Memory B cell (primary cell): ENCODE measurements at regions not wholly inside any gene's neighbourhood (a gene's known extent, or its start where the extent isn't known, plus 50 kb on each side); places are given as distances from the start of the nearest gene placed in this dataset.
"Not testable (repeated sequence)": the region's sequence is repeated elsewhere in the genome, so short reads cannot be mapped to it uniquely, and the experiment has no call there.

Experiments used
- ATAC-seq: fragments of 150-1000 bp; cut with Tn5 transposase; 2 replicates; pipeline ENCODE4 v1.10.0; 2021; ENCODE audit warnings: low read depth, mild to moderate bottlenecking, moderate library complexity
- DNase-seq, 2 donors: peaks; one replicate each; pipeline ENCODE4 v3.0.0; 2022; ENCODE audit warnings: low spot score in 2 of 2
- H3K27ac Mint-ChIP-seq: one replicate; pipeline ENCODE4 v1.8.0; 2022; ENCODE audit warnings: mild to moderate bottlenecking, moderate library complexity, mixed read lengths
- H3K27me3 Mint-ChIP-seq: one replicate; pipeline ENCODE4 v1.8.0; 2022; ENCODE audit warnings: mixed read lengths
- H3K36me3 Mint-ChIP-seq: one replicate; pipeline ENCODE4 v1.8.0; 2022; ENCODE audit warnings: mild to moderate bottlenecking, mixed read lengths
- H3K4me1 Mint-ChIP-seq: one replicate; pipeline ENCODE4 v1.8.0; 2022; ENCODE audit warnings: mixed read lengths
- H3K4me3 Mint-ChIP-seq: one replicate; pipeline ENCODE4 v1.8.0; 2022; ENCODE audit warnings: mild to moderate bottlenecking, moderate library complexity, mixed read lengths
- H3K9me3 Mint-ChIP-seq: one replicate; pipeline ENCODE4 v1.8.0; 2022; ENCODE audit warnings: mixed read lengths

- Mint-ChIP-seq H3K27ac (no peak overlapping the region), H3K9me3 (peaks cover 2% of the 10 kb centered on the region), H3K27me3 (peaks cover 13% of the 10 kb centered on the region), H3K36me3 (peaks cover 2% of the 10 kb centered on the region), H3K4me3 (no peak overlapping the region), H3K4me1 (no peaks in the 10 kb centered on the region)
- no peak for ATAC-seq
- DNase-seq: no peak
Measured at GRCh38 chr7:73918926-73919693, 58.2 kb downstream of the TMEM270 start.

- H3K36me3 Mint-ChIP-seq: peaks cover 2% of the 10 kb centered on the region
- DNase-seq: no peak
- no peak for ATAC-seq
- H3K27me3 Mint-ChIP-seq: peaks cover 13% of the 10 kb centered on the region
- H3K4me1 Mint-ChIP-seq: no peaks in the 10 kb centered on the region
- no peak overlapping the region for H3K27ac Mint-ChIP-seq
- peaks cover 2% of the 10 kb centered on the region for H3K9me3 Mint-ChIP-seq
- no peak overlapping the region for H3K4me3 Mint-ChIP-seq
Measured at GRCh38 chr7:73919694-73920375, 58.9 kb downstream of the TMEM270 start.

DNA sequence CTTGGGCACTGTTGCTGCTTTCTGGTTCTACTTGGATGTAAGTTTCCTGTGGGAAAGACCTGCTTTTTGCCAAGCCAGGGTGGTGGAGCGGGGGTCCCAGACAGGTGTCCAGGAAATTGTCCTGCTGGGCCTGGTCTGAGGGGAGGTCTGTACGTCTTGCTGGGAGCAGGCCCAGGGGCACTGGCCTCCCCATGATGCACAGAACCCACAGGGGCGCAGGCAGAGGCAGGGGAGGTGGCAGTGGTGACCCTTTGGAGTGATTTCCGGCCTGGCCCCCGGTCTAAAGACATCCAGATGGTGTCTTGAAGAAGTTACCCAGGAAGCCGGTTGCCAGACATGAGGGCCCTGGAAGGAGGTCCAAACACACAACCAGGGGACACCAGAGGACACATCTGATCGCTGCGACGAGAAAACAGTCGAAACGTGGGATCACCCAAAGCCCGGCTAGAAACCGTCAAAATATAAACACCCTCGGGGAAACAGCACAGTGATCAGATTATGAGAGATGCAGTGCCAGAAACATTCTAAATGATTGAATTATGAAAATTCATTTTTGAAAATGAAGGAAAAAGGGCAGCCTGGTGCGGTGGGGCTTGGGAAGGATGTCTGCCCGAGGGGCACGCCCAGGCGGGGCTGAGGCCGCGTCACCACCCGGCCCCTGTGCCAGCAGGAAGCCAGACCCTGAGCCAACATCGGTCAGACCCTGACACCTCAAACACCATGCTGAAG, 59.6 kb downstream of the TMEM270 start:
- no peaks in the 10 kb centered on the region for H3K36me3 Mint-ChIP-seq
- H3K4me3 Mint-ChIP-seq: no peak overlapping the region
- H3K27me3 Mint-ChIP-seq: peaks cover 11% of the 10 kb centered on the region
- no peaks in the 10 kb centered on the region for H3K4me1 Mint-ChIP-seq
- DNase-seq: no peak
- ATAC-seq: no peak
- no peak overlapping the region for H3K27ac Mint-ChIP-seq
- no peaks in the 10 kb centered on the region for H3K9me3 Mint-ChIP-seq

GRCh38 chr7:73921623-73922528, 60.9 kb downstream of the TMEM270 start:
- Mint-ChIP-seq H3K27me3 (peaks cover 6% of the 10 kb centered on the region), H3K36me3 (no peaks in the 10 kb centered on the region), H3K9me3 (no peaks in the 10 kb centered on the region), H3K4me1 (no peaks in the 10 kb centered on the region), H3K4me3 (no peak overlapping the region), H3K27ac (no peak overlapping the region)
- DNase-seq (no peak), ATAC-seq (no peak)

DNA sequence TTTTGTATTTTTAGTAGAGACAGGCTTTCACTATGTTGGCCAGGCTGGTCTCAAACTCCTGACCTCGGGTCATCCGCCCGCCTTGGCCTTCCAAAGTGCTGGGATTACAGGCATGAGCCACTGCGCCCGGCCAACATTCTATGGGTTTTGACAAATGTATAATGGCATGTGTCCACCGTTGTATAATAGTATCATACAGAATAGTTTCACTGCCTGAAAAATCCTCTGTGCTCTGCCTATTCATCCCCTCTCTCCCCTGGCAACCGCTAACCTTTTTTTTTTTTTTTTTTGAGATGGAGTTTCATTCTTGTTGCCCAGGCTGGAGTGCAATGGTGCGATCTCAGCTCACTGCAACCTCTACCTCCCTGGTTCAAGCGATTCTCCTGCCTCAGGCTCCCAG, 67.7 kb downstream of the TMEM270 start:
- not testable (repeated sequence) for H3K4me3 Mint-ChIP-seq, H3K36me3 Mint-ChIP-seq, H3K27ac Mint-ChIP-seq, ATAC-seq, H3K4me1 Mint-ChIP-seq, H3K27me3 Mint-ChIP-seq, H3K9me3 Mint-ChIP-seq, DNase-seq

- Mint-ChIP-seq H3K9me3 (no peaks in the 10 kb centered on the region), H3K4me1 (no peaks in the 10 kb centered on the region), H3K4me3 (no peak overlapping the region), H3K27ac (no peak overlapping the region), H3K27me3 (peaks cover 12% of the 10 kb centered on the region), H3K36me3 (peaks cover 2% of the 10 kb centered on the region)
- DNase-seq (no peak), ATAC-seq (no peak)
Measured at GRCh38 chr7:73931502-73931901, 70.5 kb downstream of the TMEM270 start.

DNA sequence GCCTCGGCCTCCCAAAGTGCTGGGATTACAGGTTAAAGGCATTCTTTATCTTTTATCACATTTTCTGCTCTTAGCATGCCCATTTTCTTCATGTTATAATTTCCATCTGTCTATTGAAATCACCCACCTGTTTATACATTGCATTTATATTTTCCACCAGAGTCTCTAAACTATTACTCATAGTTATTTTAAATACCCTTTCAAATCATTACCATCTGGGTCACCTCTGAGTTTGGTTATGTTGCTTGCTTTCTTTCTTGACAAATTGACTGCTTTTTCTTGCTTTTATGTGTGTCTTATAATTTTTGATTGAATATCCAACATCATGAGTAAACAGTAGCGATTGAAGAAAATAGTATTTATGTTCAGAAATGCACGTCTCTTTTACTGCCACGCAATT, 71.4 kb downstream of the TMEM270 start:
- H3K4me1 Mint-ChIP-seq: no peaks in the 10 kb centered on the region
- H3K4me3 Mint-ChIP-seq: no peak overlapping the region
- ATAC-seq (no peak), DNase-seq (no peak)
- H3K27me3 Mint-ChIP-seq: peaks cover 12% of the 10 kb centered on the region
- H3K9me3 Mint-ChIP-seq: no peaks in the 10 kb centered on the region
- H3K36me3 Mint-ChIP-seq: peaks cover 2% of the 10 kb centered on the region
- no peak overlapping the region for H3K27ac Mint-ChIP-seq

GRCh38 chr7:73933091-73933490, 72.1 kb downstream of the TMEM270 start:
- Mint-ChIP-seq H3K4me3 (no peak overlapping the region), H3K9me3 (no peaks in the 10 kb centered on the region), H3K27me3 (peaks cover 12% of the 10 kb centered on the region), H3K4me1 (no peaks in the 10 kb centered on the region), H3K27ac (no peak overlapping the region), H3K36me3 (peaks cover 2% of the 10 kb centered on the region)
- DNase-seq: no peak
- no peak for ATAC-seq

GRCh38 chr7:73936967-73937366, 76.0 kb downstream of the TMEM270 start:
- DNase-seq: no peak
- Mint-ChIP-seq H3K27me3 (peaks cover 9% of the 10 kb centered on the region), H3K4me1 (no peaks in the 10 kb centered on the region), H3K27ac (no peak overlapping the region), H3K36me3 (no peaks in the 10 kb centered on the region), H3K9me3 (peaks cover 7% of the 10 kb centered on the region), H3K4me3 (no peak overlapping the region)
- ATAC-seq: no peak

GRCh38 chr7:73937650-73938049, 76.7 kb downstream of the TMEM270 start:
- not testable (repeated sequence) for DNase-seq, H3K4me3 Mint-ChIP-seq, H3K4me1 Mint-ChIP-seq, H3K36me3 Mint-ChIP-seq, H3K27ac Mint-ChIP-seq, H3K27me3 Mint-ChIP-seq, ATAC-seq, H3K9me3 Mint-ChIP-seq

- ATAC-seq: no peak
- Mint-ChIP-seq H3K27me3 (peaks cover 7% of the 10 kb centered on the region), H3K4me3 (no peak overlapping the region), H3K9me3 (peaks cover 7% of the 10 kb centered on the region), H3K36me3 (no peaks in the 10 kb centered on the region), H3K4me1 (no peaks in the 10 kb centered on the region), H3K27ac (no peak overlapping the region)
- DNase-seq: no peak
Measured at GRCh38 chr7:73939528-73939927, 78.6 kb downstream of the TMEM270 start.

GRCh38 chr7:73940701-73941238, 79.8 kb downstream of the TMEM270 start:
- no peak overlapping the region for H3K27ac Mint-ChIP-seq
- H3K4me1 Mint-ChIP-seq: no peaks in the 10 kb centered on the region
- H3K9me3 Mint-ChIP-seq: peaks cover 10% of the 10 kb centered on the region
- ATAC-seq (no peak), DNase-seq (no peak)
- H3K27me3 Mint-ChIP-seq: peaks cover 2% of the 10 kb centered on the region
- H3K4me3 Mint-ChIP-seq: no peak overlapping the region
- no peaks in the 10 kb centered on the region for H3K36me3 Mint-ChIP-seq

DNA sequence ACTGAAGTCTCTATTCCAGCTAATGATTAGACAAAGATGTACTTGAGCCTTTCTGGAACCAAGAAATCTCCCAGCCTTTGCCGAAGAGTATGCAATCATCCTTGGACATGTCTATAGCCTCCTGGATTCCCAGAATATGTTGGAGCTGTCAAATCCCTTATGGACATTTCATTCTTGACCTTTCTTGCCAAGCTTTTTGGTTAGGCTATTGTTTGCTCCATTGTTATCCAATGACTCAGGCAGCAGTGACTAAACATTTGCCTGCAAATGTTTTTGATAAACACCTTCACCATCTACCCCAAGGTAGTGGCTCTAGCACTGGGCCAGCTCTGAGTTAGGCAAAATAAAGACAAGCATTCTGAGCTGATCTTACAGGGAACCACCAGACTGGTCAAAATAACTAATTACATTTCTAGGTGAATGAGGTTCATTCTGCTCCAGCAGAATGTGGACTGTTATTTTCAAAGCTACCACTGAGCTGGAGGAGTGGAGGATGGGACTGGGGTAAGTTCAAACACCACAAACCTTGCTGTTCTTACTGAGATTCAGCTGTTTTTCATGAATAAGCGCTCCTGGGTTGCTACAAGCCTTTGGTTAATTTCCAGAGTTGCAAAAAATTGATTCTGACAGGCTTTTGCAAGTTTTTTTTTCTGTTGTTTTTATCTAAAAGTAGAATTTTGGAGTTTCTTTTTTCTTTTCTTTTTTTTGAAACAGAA, 81.0 kb downstream of the TMEM270 start:
- Mint-ChIP-seq H3K27ac (no peak overlapping the region), H3K36me3 (no peaks in the 10 kb centered on the region), H3K9me3 (peaks cover 10% of the 10 kb centered on the region), H3K27me3 (peaks cover 2% of the 10 kb centered on the region), H3K4me3 (no peak overlapping the region), H3K4me1 (no peaks in the 10 kb centered on the region)
- DNase-seq (no peak), ATAC-seq (no peak)
